ENCODE measurements at regions not wholly inside any gene's neighbourhood (a gene's known extent, or its start where the extent isn't known, plus 50 kb on each side); places are given as distances from the start of the nearest gene placed in this dataset.

DNA sequence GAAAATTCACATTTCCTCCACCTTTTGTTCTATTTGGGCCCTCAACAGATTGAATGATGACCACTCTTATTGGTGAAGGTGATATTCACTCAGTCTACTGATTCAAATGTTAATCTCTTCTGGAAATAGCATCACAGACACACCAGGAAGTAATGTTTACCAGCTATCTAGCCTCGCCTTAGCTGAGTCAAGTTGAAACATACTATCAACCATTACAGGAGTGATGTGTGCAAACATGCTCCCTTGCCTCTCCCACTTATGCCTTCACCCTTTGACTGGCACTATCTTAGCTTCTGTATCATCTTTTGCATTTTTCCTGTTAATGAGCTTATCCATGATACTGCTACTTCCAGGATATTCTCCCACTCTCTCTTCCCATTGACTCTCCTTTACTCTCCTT, 191.9 kb downstream of the CENPW start:
- Histone ChIP-seq H3F3A (ENCODE audit: insufficient read depth, low read length) (no peaks in the 10 kb centered on the region), H3K4me1 (ENCODE audit: low read length) (no peaks in the 10 kb centered on the region), H3K4me2 (ENCODE audit: low read depth, low read length) (no peak overlapping the region), H3K4me3 (ENCODE audit: low read length) (no peak overlapping the region), H3K9ac (ENCODE audit: low read length) (no peak overlapping the region), H2AFZ (ENCODE audit: low read length) (no peak overlapping the region), H4K20me1 (ENCODE audit: insufficient read depth, low read length) (no peaks in the 10 kb centered on the region), H3K9me3 (replicated peaks; ENCODE audit: insufficient read depth, low read length) (no peaks in the 10 kb centered on the region), H3K27ac (ENCODE audit: low read length) (no peak overlapping the region), H3K27me3 (replicated peaks; ENCODE audit: insufficient read depth, low read length) (no peaks in the 10 kb centered on the region), H3K9me2 (replicated peaks; ENCODE audit: insufficient read depth, low read length) (no peaks in the 10 kb centered on the region), H3K79me2 (ENCODE audit: low read length) (no peaks in the 10 kb centered on the region), H3K36me3 (replicated peaks; ENCODE audit: insufficient read depth, low read length) (no peaks in the 10 kb centered on the region)
- DNase-seq = no peak
- TF ChIP-seq EZH2 (optimal IDR thresholded peaks at IDR 0.05; ENCODE audit: low read depth, low read length) = no peak
- TF ChIP-seq, protein P1, sequence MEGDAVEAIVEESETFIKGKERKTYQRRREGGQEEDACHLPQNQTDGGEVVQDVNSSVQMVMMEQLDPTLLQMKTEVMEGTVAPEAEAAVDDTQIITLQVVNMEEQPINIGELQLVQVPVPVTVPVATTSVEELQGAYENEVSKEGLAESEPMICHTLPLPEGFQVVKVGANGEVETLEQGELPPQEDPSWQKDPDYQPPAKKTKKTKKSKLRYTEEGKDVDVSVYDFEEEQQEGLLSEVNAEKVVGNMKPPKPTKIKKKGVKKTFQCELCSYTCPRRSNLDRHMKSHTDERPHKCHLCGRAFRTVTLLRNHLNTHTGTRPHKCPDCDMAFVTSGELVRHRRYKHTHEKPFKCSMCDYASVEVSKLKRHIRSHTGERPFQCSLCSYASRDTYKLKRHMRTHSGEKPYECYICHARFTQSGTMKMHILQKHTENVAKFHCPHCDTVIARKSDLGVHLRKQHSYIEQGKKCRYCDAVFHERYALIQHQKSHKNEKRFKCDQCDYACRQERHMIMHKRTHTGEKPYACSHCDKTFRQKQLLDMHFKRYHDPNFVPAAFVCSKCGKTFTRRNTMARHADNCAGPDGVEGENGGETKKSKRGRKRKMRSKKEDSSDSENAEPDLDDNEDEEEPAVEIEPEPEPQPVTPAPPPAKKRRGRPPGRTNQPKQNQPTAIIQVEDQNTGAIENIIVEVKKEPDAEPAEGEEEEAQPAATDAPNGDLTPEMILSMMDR (IDR thresholded peaks at IDR 0.05; ENCODE audit: low read length) = no peak

DNA sequence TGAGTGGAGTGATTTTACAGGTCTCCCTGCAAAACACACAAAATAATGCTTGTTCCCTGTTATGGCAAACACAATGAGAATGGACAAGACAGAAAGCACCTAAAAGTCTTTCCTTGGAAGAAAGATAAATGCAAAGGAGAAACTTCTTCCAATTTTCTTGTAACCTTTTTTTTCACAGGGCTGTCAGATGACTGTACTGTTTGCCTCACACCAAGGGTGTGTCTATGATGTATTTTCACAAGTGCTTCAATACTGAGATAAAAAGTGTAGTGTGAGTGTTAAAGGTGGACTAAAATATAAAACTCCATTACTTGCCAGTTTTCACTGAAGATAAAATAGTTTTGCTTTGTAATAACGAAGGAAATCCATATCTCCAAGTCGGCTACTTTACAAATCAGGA, 194.5 kb downstream of the CENPW start:
- no peak overlapping the region for H2AFZ ChIP-seq (ENCODE audit: low read length)
- no peak overlapping the region for H3K4me2 ChIP-seq (ENCODE audit: low read depth, low read length)
- no peak overlapping the region for H3K27ac ChIP-seq (ENCODE audit: low read length)
- no peak overlapping the region for H3K9ac ChIP-seq (ENCODE audit: low read length)
- no peaks in the 10 kb centered on the region for H3K36me3 ChIP-seq (replicated peaks; ENCODE audit: insufficient read depth, low read length)
- no peaks in the 10 kb centered on the region for H3K9me2 ChIP-seq (replicated peaks; ENCODE audit: insufficient read depth, low read length)
- H3K79me2 ChIP-seq (ENCODE audit: low read length) = no peaks in the 10 kb centered on the region
- no peak for DNase-seq
- H3K4me3 ChIP-seq (ENCODE audit: low read length) = no peak overlapping the region
- no peaks in the 10 kb centered on the region for H3K4me1 ChIP-seq (ENCODE audit: low read length)
- H4K20me1 ChIP-seq (ENCODE audit: insufficient read depth, low read length) = no peaks in the 10 kb centered on the region
- H3K27me3 ChIP-seq (replicated peaks; ENCODE audit: insufficient read depth, low read length) = no peaks in the 10 kb centered on the region
- H3K9me3 ChIP-seq (replicated peaks; ENCODE audit: insufficient read depth, low read length) = no peaks in the 10 kb centered on the region
- no peak for TF ChIP-seq EZH2 (optimal IDR thresholded peaks at IDR 0.05; ENCODE audit: low read depth, low read length)
- TF ChIP-seq, protein P1 (IDR thresholded peaks at IDR 0.05; ENCODE audit: low read length) = no peak
- no peak for TF ChIP-seq EZH2phosphoT487 (IDR thresholded peaks at IDR 0.05; ENCODE audit: low read length)
- no peaks in the 10 kb centered on the region for H3F3A ChIP-seq (ENCODE audit: insufficient read depth, low read length)

DNA sequence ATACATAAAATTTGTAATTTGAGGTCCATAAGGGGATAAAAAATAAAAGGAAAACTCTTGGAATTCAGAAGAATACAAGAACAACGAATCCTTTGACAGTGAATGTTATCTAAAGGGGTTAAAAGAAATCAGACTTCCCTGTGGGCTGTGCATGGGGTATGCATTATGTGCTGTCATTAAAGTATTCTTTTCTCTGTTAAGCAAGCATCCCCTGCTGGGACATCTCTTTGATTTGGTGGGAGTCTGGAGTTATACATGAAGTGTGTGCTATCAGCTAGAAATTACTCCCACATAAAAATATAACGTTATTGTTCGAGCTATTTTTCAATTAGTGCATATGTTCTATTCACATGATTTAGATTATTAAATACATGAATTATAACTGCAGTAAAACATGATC, 195.2 kb downstream of the CENPW start:
- Histone ChIP-seq H3K4me1 (ENCODE audit: low read length) (no peaks in the 10 kb centered on the region), H4K20me1 (ENCODE audit: insufficient read depth, low read length) (no peaks in the 10 kb centered on the region), H3K9ac (ENCODE audit: low read length) (no peak overlapping the region), H3K36me3 (replicated peaks; ENCODE audit: insufficient read depth, low read length) (no peaks in the 10 kb centered on the region), H3K27ac (ENCODE audit: low read length) (no peak overlapping the region), H3K79me2 (ENCODE audit: low read length) (no peaks in the 10 kb centered on the region), H3K27me3 (replicated peaks; ENCODE audit: insufficient read depth, low read length) (no peaks in the 10 kb centered on the region), H3F3A (ENCODE audit: insufficient read depth, low read length) (no peaks in the 10 kb centered on the region), H3K4me2 (ENCODE audit: low read depth, low read length) (no peak overlapping the region), H3K9me3 (replicated peaks; ENCODE audit: insufficient read depth, low read length) (no peaks in the 10 kb centered on the region), H3K4me3 (ENCODE audit: low read length) (no peak overlapping the region), H3K9me2 (replicated peaks; ENCODE audit: insufficient read depth, low read length) (no peaks in the 10 kb centered on the region), H2AFZ (ENCODE audit: low read length) (no peak overlapping the region)
- DNase-seq = no peak
- TF ChIP-seq EZH2 (optimal IDR thresholded peaks at IDR 0.05; ENCODE audit: low read depth, low read length) (no peak), EZH2phosphoT487 (IDR thresholded peaks at IDR 0.05; ENCODE audit: low read length) (no peak)
- TF ChIP-seq, protein P1 (IDR thresholded peaks at IDR 0.05; ENCODE audit: low read length) = no peak
